HG03520 (cell line): ENCODE measurements at regions not wholly inside any gene's neighbourhood (a gene's known extent, or its start where the extent isn't known, plus 50 kb on each side); places are given as distances from the start of the nearest gene placed in this dataset.
"Not testable (repeated sequence)": the region's sequence is repeated elsewhere in the genome, so short reads cannot be mapped to it uniquely, and the experiment has no call there.

ENCODE experiments used
- ATAC-seq: cut with Tn5 transposase; IDR thresholded peaks from one replicate; pipeline ENCODE4 v1.9.1; 2021; ENCODE audit warnings: mild to moderate bottlenecking, moderate library complexity; ENCODE audit not compliant: unreplicated experiment

- ATAC-seq: no peak
Observed at GRCh38 chr2:122261911-122262310, 506.5 kb downstream of the TSN start.

GRCh38 chr2:122263746-122264145 lies 508.3 kb downstream of the TSN start:
- no peak for ATAC-seq

- ATAC-seq: no peak
Observed at GRCh38 chr2:122266636-122267035, 511.2 kb downstream of the TSN start.

GRCh38 chr2:122267947-122268346 lies 512.5 kb downstream of the TSN start:
- no peak for ATAC-seq

GRCh38 chr2:122273785-122274419 lies 518.5 kb downstream of the TSN start:
- ATAC-seq: no peak

- no peak for ATAC-seq
Observed at GRCh38 chr2:122277956-122278355, 522.5 kb downstream of the TSN start.

GRCh38 chr2:122300758-122301157 lies 545.3 kb downstream of the TSN start:
- no peak for ATAC-seq

GRCh38 chr2:122307763-122308162 lies 552.3 kb downstream of the TSN start:
- no peak for ATAC-seq

- ATAC-seq: no peak
Observed at GRCh38 chr2:122315306-122315705, 559.9 kb downstream of the TSN start.

GRCh38 chr2:122319539-122320132 lies 564.2 kb downstream of the TSN start:
- no peak for ATAC-seq

GRCh38 chr2:122322815-122323214 lies 567.4 kb downstream of the TSN start:
- no peak for ATAC-seq

- no peak for ATAC-seq
Observed at GRCh38 chr2:122323927-122324326, 568.5 kb downstream of the TSN start.

- no peak for ATAC-seq
Observed at GRCh38 chr2:122326471-122326870, 571.0 kb downstream of the TSN start.

- no peak for ATAC-seq
Observed at GRCh38 chr2:122328816-122329215, 573.4 kb downstream of the TSN start.

GRCh38 chr2:122329278-122329677 lies 573.8 kb downstream of the TSN start:
- ATAC-seq: no peak

- no peak for ATAC-seq
Observed at GRCh38 chr2:122333932-122334331, 578.5 kb downstream of the TSN start.

GRCh38 chr2:122338000-122338399 lies 582.5 kb downstream of the TSN start:
- ATAC-seq: no peak

- peak; percentile 96 for ATAC-seq
Observed at GRCh38 chr2:122340246-122340645, 584.8 kb downstream of the TSN start.

GRCh38 chr2:122341007-122341406 lies 585.6 kb downstream of the TSN start:
- ATAC-seq: no peak

- ATAC-seq: not testable (repeated sequence)
Observed at GRCh38 chr2:122352151-122352550, 596.7 kb downstream of the TSN start.

GRCh38 chr2:122357998-122358397 lies 602.5 kb downstream of the TSN start:
- no peak for ATAC-seq

GRCh38 chr2:122358729-122359128 lies 603.3 kb downstream of the TSN start:
- ATAC-seq: no peak

- no peak for ATAC-seq
Observed at GRCh38 chr2:122363885-122364284, 608.4 kb downstream of the TSN start.
